ENCODE measurements at regions not wholly inside any gene's neighbourhood (a gene's known extent, or its start where the extent isn't known, plus 50 kb on each side); places are given as distances from the start of the nearest gene placed in this dataset.

DNA sequence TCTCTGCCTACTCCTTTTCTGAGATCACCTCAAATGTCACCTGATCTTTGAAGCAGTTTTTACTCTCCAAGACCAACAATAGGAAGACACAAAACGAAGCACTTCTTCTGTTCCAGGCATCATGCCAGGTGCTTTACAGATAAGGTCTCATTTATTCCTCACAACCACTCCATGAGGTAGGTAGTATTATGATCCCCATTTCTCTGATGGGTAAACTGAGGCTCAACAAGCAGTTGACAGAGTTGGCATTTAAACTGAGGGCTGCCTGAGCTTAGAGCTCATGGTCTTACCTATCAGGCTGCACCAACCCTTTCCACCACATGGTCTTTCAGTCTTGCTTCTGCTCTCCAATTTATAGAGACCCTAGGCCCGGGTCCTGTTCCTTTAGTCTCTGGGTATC is 147.2 kb upstream of the JUN start:
- H3K9me3 ChIP-seq, result no peaks in the 10 kb centered on the region
- H3K27me3 ChIP-seq, result no peaks in the 10 kb centered on the region
- TF ChIP-seq, protein P1, sequence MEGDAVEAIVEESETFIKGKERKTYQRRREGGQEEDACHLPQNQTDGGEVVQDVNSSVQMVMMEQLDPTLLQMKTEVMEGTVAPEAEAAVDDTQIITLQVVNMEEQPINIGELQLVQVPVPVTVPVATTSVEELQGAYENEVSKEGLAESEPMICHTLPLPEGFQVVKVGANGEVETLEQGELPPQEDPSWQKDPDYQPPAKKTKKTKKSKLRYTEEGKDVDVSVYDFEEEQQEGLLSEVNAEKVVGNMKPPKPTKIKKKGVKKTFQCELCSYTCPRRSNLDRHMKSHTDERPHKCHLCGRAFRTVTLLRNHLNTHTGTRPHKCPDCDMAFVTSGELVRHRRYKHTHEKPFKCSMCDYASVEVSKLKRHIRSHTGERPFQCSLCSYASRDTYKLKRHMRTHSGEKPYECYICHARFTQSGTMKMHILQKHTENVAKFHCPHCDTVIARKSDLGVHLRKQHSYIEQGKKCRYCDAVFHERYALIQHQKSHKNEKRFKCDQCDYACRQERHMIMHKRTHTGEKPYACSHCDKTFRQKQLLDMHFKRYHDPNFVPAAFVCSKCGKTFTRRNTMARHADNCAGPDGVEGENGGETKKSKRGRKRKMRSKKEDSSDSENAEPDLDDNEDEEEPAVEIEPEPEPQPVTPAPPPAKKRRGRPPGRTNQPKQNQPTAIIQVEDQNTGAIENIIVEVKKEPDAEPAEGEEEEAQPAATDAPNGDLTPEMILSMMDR (IDR thresholded peaks at IDR 0.05), result no peak
- DNase-seq (no peak), ATAC-seq (no peak)
- H3K4me3 ChIP-seq, result no peak overlapping the region
- intact Hi-C loops (cut with DNase I), result no loop called here
- no peaks in the 10 kb centered on the region for H3K36me3 ChIP-seq
- no peak overlapping the region for H3K27ac ChIP-seq
- peaks cover 13% of the 10 kb centered on the region for H3K4me1 ChIP-seq

DNA sequence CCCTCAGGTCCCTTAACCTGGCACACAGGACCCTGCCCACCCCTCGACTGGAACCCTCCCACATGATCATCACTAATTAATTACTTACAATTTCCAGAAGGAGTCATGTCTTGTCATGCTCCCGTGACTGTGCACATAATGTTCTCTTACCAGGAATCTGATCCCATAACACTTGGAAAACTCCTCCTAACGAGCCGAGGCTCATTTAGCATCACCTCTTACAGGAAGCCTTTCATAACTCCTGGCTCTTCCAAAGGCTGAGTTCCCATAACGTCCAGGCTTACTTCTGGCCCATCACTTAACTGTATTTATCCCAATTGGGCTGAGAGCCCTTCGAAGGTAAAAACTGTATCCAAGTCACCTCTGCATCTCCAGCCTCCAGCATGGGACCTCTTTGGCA is 147.9 kb upstream of the JUN start:
- Histone ChIP-seq H3K9me3 (no peaks in the 10 kb centered on the region), H3K36me3 (no peaks in the 10 kb centered on the region), H3K4me1 (peaks cover 13% of the 10 kb centered on the region), H3K27me3 (no peaks in the 10 kb centered on the region), H3K27ac (no peak overlapping the region), H3K4me3 (no peak overlapping the region)
- ATAC-seq (no peak), DNase-seq (no peak)
- TF ChIP-seq, protein P1 (IDR thresholded peaks at IDR 0.05), result no peak
- intact Hi-C loops (cut with DNase I), result no loop called here

DNA sequence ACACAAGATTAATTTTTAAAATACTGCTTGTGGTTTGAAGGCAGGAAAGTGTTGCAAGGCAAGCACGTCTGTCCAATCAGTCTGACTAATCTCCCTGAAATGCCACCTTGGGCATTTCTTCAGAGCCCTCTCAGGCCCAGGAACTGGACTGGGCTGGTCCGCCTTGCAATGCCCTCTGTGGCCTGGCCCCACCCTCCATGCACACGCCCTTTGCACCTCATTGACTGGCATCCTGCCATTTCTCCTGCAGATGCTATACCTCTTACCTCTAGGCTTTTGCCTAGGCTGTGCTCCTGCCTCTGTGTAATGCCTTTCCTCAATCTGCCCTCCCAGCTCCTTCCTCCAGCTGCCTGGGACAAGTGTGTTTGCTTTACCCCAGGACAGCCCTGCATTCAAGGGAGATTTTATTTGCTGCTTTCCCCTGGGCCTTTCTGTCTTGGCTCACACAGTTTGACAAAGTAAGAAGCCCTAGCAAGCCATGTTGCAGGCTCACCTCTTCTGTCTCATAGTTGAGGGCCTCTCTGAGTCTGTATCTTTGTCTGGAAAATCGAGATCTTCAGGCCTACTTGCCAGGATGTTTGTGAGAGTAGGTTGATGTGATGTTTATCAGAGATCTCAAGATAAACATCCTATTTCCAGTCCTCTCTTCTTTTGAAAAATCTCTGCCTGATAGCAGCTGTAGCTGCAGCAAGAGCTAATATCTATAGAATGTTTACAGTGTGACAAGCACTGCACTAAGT is 149.2 kb upstream of the JUN start:
- H3K4me1 ChIP-seq, result peaks cover 13% of the 10 kb centered on the region
- ATAC-seq, result peak; percentile 96
- TF ChIP-seq, protein P1 (IDR thresholded peaks at IDR 0.05), result no peak
- DNase-seq, result peak; percentile 89
- intact Hi-C loops (cut with DNase I), result no loop called here
- H3K27ac ChIP-seq, result peak overlapping the region; percentile 59
- no peak overlapping the region for H3K4me3 ChIP-seq
- H3K36me3 ChIP-seq, result no peaks in the 10 kb centered on the region
- no peaks in the 10 kb centered on the region for H3K9me3 ChIP-seq
- H3K27me3 ChIP-seq, result no peaks in the 10 kb centered on the region

DNA sequence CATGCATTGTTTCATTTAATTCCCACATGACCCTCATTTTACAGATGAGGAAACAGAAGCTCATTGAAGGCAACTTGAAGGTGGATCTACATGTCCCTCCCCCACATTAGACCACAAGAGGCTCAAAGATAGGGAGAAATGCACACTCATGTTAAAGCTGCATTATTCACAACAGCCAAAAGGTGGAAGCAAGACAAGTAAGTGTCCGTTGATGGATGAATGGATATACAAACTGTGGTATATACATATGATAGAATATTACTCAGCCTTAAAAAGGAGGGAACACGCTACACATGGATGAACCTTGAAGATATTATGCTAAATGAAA is 149.7 kb upstream of the JUN start:
- ATAC-seq, result no peak
- no peak overlapping the region for H3K27ac ChIP-seq

DNA sequence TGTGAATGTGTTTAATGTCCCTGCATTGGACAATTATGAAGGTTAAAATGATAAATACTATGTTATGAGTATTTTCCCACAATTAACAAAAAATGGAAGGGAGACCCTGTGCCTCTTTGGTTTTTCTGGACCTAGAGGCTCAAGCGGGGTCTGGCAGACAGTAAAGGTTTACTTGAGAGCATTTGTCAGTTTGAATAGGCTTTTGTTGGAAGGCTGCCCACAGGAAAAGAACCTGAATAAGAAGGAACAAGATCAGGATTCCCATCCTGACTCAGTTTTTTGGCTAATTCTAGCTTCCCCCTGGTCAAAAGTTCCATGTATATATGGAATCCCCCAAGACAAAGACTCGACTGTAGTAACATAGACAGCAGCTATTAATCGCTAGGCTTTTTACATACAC is 150.9 kb upstream of the JUN start:
- H3K27me3 ChIP-seq, result no peaks in the 10 kb centered on the region
- TF ChIP-seq, protein P1 (IDR thresholded peaks at IDR 0.05), result no peak
- DNase-seq (no peak), ATAC-seq (no peak)
- intact Hi-C loops (cut with DNase I), result no loop called here
- H3K4me3 ChIP-seq, result no peak overlapping the region
- no peaks in the 10 kb centered on the region for H3K9me3 ChIP-seq
- no peak overlapping the region for H3K27ac ChIP-seq
- H3K4me1 ChIP-seq, result peaks cover 13% of the 10 kb centered on the region
- H3K36me3 ChIP-seq, result no peaks in the 10 kb centered on the region

More for the DNA sequence above, 149.7 kb upstream of the JUN start:
- no peak for DNase-seq
- TF ChIP-seq, protein P1 (IDR thresholded peaks at IDR 0.05), result no peak
- peaks cover 13% of the 10 kb centered on the region for H3K4me1 ChIP-seq
- H3K4me3 ChIP-seq, result no peak overlapping the region
- no peaks in the 10 kb centered on the region for H3K27me3 ChIP-seq
- no peaks in the 10 kb centered on the region for H3K9me3 ChIP-seq
- intact Hi-C loops (cut with DNase I), result no loop called here
- H3K36me3 ChIP-seq, result no peaks in the 10 kb centered on the region

DNA sequence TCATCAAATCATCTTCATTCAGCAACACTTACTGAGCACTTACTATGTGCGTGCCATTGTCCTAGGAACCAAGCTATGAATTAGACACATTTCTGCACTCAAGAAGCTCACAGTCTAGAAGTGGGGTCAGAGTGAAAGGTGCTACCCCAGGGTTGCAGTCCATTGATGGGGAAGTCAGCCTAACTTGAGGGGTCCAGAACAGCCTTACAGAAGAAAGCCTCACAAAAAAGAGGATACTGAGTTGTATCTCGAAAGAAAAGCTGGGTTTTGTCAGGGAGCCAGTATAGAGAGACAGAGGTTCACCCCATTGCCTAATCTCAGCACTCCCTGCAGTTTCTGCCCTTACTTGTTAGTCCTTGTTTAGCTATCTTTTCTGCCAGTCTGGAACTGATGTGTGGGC is 153.1 kb upstream of the JUN start:
- Histone ChIP-seq H3K27ac (no peak overlapping the region), H3K4me1 (peaks cover 15% of the 10 kb centered on the region), H3K4me3 (no peak overlapping the region), H3K36me3 (no peaks in the 10 kb centered on the region), H3K9me3 (no peaks in the 10 kb centered on the region), H3K27me3 (no peaks in the 10 kb centered on the region)
- TF ChIP-seq, protein P1 (IDR thresholded peaks at IDR 0.05), result no peak
- ATAC-seq (no peak), DNase-seq (no peak)
- intact Hi-C loops (cut with DNase I), result no loop called here
